ENCODE measurements at regions not wholly inside any gene's neighbourhood (a gene's known extent, or its start where the extent isn't known, plus 50 kb on each side); places are given as distances from the start of the nearest gene placed in this dataset.

DNA sequence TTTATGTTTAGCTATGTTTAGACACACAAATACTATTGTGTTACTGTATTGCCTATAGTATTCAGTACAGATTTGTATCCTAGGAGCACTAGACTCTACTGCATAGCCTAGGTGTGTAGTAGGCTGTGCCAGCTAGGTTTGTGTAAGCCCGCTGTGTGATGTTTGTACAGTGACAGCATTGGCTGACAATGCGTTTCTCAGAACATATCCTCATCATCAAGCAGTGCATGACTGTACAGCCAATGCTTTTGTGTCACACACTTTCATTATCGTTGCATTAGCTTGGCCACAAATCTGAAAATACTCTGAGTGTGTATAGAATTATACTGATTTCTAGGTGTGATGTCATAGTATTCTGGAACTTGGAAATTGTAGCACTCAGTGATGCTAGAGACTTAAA is 63.4 kb downstream of the CLDN34 start:
- H3K36me3 ChIP-seq (ENCODE audit: insufficient read depth, low read length, poor library complexity, severe bottlenecking) = no peaks in the 10 kb centered on the region
- H3K4me1 ChIP-seq (ENCODE audit: insufficient read depth, low read length, poor library complexity, severe bottlenecking) = peaks cover 3% of the 10 kb centered on the region
- DNase-seq (ENCODE audit: low spot score) = no peak
- no peaks in the 10 kb centered on the region for H3K27me3 ChIP-seq (replicated peaks; ENCODE audit: insufficient read depth, low read depth, low read length, poor library complexity)
- CTCF ChIA-PET = interaction anchor here (0.6 kb wide), 1 partner anchor 103 kb away, joined by 3 read pairs; no protein-coding TSS in a partner anchor
- no peak for TF ChIP-seq EZH2 (IDR thresholded peaks at IDR 0.05; ENCODE audit: borderline replicate concordance, low read depth, low read length, poor library complexity, severe bottlenecking)
- TF ChIP-seq, protein P1, sequence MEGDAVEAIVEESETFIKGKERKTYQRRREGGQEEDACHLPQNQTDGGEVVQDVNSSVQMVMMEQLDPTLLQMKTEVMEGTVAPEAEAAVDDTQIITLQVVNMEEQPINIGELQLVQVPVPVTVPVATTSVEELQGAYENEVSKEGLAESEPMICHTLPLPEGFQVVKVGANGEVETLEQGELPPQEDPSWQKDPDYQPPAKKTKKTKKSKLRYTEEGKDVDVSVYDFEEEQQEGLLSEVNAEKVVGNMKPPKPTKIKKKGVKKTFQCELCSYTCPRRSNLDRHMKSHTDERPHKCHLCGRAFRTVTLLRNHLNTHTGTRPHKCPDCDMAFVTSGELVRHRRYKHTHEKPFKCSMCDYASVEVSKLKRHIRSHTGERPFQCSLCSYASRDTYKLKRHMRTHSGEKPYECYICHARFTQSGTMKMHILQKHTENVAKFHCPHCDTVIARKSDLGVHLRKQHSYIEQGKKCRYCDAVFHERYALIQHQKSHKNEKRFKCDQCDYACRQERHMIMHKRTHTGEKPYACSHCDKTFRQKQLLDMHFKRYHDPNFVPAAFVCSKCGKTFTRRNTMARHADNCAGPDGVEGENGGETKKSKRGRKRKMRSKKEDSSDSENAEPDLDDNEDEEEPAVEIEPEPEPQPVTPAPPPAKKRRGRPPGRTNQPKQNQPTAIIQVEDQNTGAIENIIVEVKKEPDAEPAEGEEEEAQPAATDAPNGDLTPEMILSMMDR (conservative IDR thresholded peaks at IDR 0.05; ENCODE audit: low read depth, low read length) = no peak
- H3K27ac ChIP-seq (ENCODE audit: low read depth, low read length, poor library complexity, severe bottlenecking) = no peak overlapping the region
- POLR2A ChIA-PET (ENCODE audit: low non-redundant PET) = interaction anchor here (0.6 kb wide), 1 partner anchor 812 kb away, joined by 10 read pairs; no protein-coding TSS in a partner anchor
- no peak overlapping the region for H3K4me3 ChIP-seq (ENCODE audit: low read depth, low read length, poor library complexity, severe bottlenecking)
- intact Hi-C loops (cut with micrococcal nuclease; ENCODE audit: unreplicated experiment) = no loop called here
- no peaks in the 10 kb centered on the region for H3K9me3 ChIP-seq (ENCODE audit: low read depth, low read length, poor library complexity, severe bottlenecking)
- BruUV-seq (replicated peaks) = no TSS peak

DNA sequence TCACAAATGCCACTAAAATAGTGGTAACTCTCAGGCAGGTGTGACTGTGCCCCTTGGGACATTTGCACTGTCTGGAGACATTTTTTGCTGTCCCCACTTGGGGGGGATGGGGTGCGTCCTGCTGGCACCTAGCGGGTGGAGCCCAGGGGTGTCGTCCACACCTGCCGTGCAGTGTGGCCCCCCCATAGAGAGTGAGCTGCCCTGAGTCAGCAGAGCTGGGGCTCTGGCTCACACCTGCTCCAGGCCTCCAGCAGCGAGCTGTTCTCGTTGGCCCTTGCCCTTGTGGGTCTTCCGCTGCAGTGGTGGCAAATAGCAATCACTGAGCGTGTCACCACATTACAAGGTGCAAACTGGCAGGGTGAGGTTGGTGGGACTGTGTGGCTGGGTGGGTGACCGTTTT is 64.6 kb downstream of the CLDN34 start:
- no peaks in the 10 kb centered on the region for H3K9me3 ChIP-seq (ENCODE audit: low read depth, low read length, poor library complexity, severe bottlenecking)
- DNase-seq (ENCODE audit: low spot score) = no peak
- H3K36me3 ChIP-seq (ENCODE audit: insufficient read depth, low read length, poor library complexity, severe bottlenecking) = no peaks in the 10 kb centered on the region
- TF ChIP-seq, protein P1 (conservative IDR thresholded peaks at IDR 0.05; ENCODE audit: low read depth, low read length) = no peak
- no peak for TF ChIP-seq EZH2 (IDR thresholded peaks at IDR 0.05; ENCODE audit: borderline replicate concordance, low read depth, low read length, poor library complexity, severe bottlenecking)
- BruUV-seq (replicated peaks) = no TSS peak
- intact Hi-C loops (cut with micrococcal nuclease; ENCODE audit: unreplicated experiment) = no loop called here
- peaks cover 3% of the 10 kb centered on the region for H3K4me1 ChIP-seq (ENCODE audit: insufficient read depth, low read length, poor library complexity, severe bottlenecking)
- H3K4me3 ChIP-seq (ENCODE audit: low read depth, low read length, poor library complexity, severe bottlenecking) = no peak overlapping the region
- POLR2A ChIA-PET (ENCODE audit: low non-redundant PET) = no interaction called here
- no peak overlapping the region for H3K27ac ChIP-seq (ENCODE audit: low read depth, low read length, poor library complexity, severe bottlenecking)
- no peaks in the 10 kb centered on the region for H3K27me3 ChIP-seq (replicated peaks; ENCODE audit: insufficient read depth, low read depth, low read length, poor library complexity)
- CTCF ChIA-PET = no interaction called here

DNA sequence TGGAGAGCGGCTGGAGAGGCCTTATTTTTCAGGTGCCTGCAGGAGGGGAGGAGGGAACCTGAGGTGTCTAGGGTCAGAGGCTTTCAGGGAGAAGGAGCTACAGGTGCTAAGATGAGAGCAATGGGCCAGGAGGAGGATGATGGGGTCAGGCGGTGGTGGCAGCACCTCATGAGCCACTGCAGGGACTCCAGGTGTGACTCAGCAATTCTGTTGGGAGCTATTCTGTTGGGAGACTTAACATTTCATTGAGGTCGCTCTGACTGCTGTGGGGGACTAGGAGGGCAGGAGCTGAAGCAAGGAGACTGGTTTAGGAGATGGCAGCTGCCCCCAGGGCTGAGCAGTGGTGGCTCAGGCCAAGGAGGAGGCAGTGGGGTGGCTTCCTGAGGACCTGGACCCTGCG is 65.0 kb downstream of the CLDN34 start:
- Histone ChIP-seq H3K27me3 (replicated peaks; ENCODE audit: insufficient read depth, low read depth, low read length, poor library complexity) (no peaks in the 10 kb centered on the region), H3K9me3 (ENCODE audit: low read depth, low read length, poor library complexity, severe bottlenecking) (no peaks in the 10 kb centered on the region), H3K36me3 (ENCODE audit: insufficient read depth, low read length, poor library complexity, severe bottlenecking) (no peaks in the 10 kb centered on the region), H3K27ac (ENCODE audit: low read depth, low read length, poor library complexity, severe bottlenecking) (no peak overlapping the region), H3K4me1 (ENCODE audit: insufficient read depth, low read length, poor library complexity, severe bottlenecking) (peaks cover 3% of the 10 kb centered on the region), H3K4me3 (ENCODE audit: low read depth, low read length, poor library complexity, severe bottlenecking) (no peak overlapping the region)
- TF ChIP-seq, protein P1 (conservative IDR thresholded peaks at IDR 0.05; ENCODE audit: low read depth, low read length) = no peak
- TF ChIP-seq EZH2 (IDR thresholded peaks at IDR 0.05; ENCODE audit: borderline replicate concordance, low read depth, low read length, poor library complexity, severe bottlenecking) = no peak
- ChIA-PET POLR2A (ENCODE audit: low non-redundant PET) (no interaction called here), CTCF (no interaction called here)
- no TSS peak for BruUV-seq (replicated peaks)
- DNase-seq (ENCODE audit: low spot score) = no peak
- intact Hi-C loops (cut with micrococcal nuclease; ENCODE audit: unreplicated experiment) = no loop called here

All from A673 (cell line).